AG09309 (cell line): ENCODE measurements at regions not wholly inside any gene's neighbourhood (a gene's known extent, or its start where the extent isn't known, plus 50 kb on each side); places are given as distances from the start of the nearest gene placed in this dataset.
A peak's percentile ranks its signal among the peaks of the same experiment; 100 is the strongest.

Source experiments
- DNase-seq: peaks from one replicate; pipeline ENCODE4 v3.0.0-alpha.2; 2010; ENCODE audit warnings: low read depth
- H3K4me3 ChIP-seq: 2 replicates; pipeline ENCODE4 v1.5.1; 2011; ENCODE audit warnings: mild to moderate bottlenecking, low read depth, low read length, moderate library complexity; ENCODE audit not compliant: control insufficient read depth
- TF ChIP-seq, protein P1 (sequence below): IDR thresholded peaks from 2 replicates; pipeline ENCODE4 v1.5.1; 2011; ENCODE audit warnings: mild to moderate bottlenecking, low read depth, low read length, inconsistent platforms; ENCODE audit not compliant: insufficient read depth, control insufficient read depth; ENCODE audit errors: missing control alignments

DNA sequence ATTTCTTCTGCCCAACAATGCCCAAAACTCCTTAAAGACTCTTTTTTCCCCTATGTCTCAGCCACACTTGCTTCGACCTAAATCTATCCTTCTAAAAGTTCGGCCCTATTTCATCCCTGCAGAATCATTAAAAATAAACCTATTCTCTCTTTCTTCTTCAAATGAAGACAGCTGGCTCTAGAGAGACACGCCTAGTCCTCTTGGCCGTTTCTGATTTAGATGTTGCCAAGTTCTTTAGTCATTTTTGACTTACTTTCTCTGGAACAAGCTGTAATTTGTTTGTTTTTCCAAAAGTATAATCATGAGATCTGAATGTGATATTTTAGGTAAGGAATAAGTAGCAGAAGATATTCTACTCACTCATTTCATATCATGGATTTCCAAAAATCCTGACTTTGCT lies 211.6 kb downstream of the CENPC start:
- TF ChIP-seq, protein P1, sequence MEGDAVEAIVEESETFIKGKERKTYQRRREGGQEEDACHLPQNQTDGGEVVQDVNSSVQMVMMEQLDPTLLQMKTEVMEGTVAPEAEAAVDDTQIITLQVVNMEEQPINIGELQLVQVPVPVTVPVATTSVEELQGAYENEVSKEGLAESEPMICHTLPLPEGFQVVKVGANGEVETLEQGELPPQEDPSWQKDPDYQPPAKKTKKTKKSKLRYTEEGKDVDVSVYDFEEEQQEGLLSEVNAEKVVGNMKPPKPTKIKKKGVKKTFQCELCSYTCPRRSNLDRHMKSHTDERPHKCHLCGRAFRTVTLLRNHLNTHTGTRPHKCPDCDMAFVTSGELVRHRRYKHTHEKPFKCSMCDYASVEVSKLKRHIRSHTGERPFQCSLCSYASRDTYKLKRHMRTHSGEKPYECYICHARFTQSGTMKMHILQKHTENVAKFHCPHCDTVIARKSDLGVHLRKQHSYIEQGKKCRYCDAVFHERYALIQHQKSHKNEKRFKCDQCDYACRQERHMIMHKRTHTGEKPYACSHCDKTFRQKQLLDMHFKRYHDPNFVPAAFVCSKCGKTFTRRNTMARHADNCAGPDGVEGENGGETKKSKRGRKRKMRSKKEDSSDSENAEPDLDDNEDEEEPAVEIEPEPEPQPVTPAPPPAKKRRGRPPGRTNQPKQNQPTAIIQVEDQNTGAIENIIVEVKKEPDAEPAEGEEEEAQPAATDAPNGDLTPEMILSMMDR: no peak
- no peak for DNase-seq

DNA sequence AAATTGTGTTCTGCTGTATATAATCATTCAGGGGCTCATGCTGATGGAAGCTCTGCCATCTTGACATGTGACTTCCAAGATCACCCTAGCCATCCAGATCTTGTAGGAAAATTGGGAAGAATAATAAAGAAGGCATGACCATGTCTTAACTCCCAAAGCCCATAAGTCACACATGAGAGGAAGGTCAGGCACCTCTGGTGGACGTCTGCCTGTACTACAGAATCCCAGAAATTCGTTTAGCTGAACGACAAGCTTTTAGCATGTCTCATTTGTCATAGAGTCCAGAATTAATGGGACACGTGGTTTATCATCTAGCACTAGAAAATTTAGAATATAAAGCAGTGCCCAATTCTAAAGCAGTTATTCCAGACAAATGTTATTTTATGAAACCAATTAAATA lies 212.7 kb downstream of the CENPC start:
- TF ChIP-seq, protein P1: peak; percentile 50
- H3K4me3 ChIP-seq: no peak overlapping the region
- DNase-seq: no peak

More for the DNA sequence above, 211.6 kb downstream of the CENPC start:
- no peak overlapping the region for H3K4me3 ChIP-seq

DNA sequence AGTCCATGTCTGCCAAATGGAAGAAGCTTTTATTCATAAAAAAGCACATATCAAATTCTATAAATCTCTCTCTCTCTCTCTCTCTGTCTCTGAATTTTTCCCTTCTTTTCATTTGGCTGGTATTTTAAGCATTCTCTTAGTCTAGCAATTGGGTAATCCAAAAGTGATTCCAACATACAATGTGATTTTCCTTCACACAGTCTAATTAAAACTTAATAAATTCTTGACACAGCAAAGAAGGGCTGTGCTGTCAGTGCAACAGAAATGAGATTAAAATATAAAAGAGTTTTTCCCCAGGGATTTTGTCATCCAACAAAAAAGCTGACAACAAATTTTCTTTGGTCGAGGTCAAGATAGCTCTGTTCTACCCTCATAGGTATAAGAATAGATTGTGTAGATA lies 216.9 kb downstream of the CENPC start:
- no peak overlapping the region for H3K4me3 ChIP-seq
- TF ChIP-seq, protein P1: no peak
- no peak for DNase-seq

DNA sequence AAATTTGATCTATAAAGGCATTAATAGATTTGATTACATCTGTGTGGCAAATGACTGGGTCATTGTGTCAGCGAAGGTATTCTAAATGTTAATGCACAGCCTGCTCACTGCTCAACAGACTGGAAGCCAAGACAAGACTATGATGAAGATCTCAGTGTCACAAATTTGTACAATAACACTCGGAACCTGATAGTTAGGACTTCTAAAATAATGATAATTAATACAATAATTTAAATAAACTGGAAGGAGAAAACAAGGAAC lies 217.4 kb downstream of the CENPC start:
- no peak overlapping the region for H3K4me3 ChIP-seq
- TF ChIP-seq, protein P1: no peak
- DNase-seq: no peak

DNA sequence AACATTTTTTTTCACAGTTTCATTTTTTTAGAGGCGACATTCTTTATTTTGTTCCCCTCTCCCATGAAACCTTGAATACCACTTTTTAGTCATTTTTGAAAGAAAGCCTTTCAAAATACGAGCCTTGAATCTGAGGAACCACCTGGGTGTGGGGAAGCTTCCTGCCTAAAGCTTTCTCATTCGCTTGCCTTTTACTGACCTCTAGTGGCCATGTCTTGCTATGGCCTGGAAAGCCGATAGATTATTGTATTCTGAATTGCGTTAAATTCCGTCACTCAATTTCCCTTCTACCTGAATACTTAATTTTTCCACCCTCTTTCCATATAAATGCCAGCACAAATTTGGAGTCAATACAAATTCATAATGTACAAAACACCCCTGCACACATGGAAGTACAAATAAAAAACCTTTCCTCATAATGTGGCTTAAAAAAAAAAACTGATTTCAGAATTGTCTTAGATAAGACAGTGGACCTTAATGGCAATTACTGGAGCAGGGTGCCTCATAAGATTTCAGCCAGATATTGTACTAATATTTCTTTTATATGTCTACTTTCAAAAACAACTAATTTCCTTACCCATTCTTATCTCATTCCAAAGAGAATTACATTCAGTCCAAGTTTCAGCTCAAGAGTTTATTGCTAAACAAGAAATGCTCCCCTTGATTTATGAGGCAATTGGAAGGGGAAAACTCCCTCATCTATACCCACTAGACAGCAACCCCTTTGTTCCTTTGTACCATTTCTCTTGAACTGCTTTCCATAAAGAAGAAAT lies 217.9 kb downstream of the CENPC start:
- peak; percentile 13 for DNase-seq
- H3K4me3 ChIP-seq: no peak overlapping the region
- TF ChIP-seq, protein P1: peak; percentile 90

- no peak overlapping the region for H3K4me3 ChIP-seq
- TF ChIP-seq, protein P1: no peak
- no peak for DNase-seq
Measured at GRCh38 chr4:67325791-67326190, 219.5 kb downstream of the CENPC start.
